ENCODE measurements at regions not wholly inside any gene's neighbourhood (a gene's known extent, or its start where the extent isn't known, plus 50 kb on each side); places are given as distances from the start of the nearest gene placed in this dataset.

- TF ChIP-seq CTCF (IDR thresholded peaks at IDR 0.05; ENCODE audit: low read depth, low read length) (no peak), EZH2phosphoT487 (IDR thresholded peaks at IDR 0.05; ENCODE audit: low read depth) (no peak)
Observed at GRCh38 chrX:480861-481417, 94.2 kb upstream of the PPP2R3B start.
